ENCODE measurements at regions not wholly inside any gene's neighbourhood (a gene's known extent, or its start where the extent isn't known, plus 50 kb on each side); places are given as distances from the start of the nearest gene placed in this dataset.

DNA sequence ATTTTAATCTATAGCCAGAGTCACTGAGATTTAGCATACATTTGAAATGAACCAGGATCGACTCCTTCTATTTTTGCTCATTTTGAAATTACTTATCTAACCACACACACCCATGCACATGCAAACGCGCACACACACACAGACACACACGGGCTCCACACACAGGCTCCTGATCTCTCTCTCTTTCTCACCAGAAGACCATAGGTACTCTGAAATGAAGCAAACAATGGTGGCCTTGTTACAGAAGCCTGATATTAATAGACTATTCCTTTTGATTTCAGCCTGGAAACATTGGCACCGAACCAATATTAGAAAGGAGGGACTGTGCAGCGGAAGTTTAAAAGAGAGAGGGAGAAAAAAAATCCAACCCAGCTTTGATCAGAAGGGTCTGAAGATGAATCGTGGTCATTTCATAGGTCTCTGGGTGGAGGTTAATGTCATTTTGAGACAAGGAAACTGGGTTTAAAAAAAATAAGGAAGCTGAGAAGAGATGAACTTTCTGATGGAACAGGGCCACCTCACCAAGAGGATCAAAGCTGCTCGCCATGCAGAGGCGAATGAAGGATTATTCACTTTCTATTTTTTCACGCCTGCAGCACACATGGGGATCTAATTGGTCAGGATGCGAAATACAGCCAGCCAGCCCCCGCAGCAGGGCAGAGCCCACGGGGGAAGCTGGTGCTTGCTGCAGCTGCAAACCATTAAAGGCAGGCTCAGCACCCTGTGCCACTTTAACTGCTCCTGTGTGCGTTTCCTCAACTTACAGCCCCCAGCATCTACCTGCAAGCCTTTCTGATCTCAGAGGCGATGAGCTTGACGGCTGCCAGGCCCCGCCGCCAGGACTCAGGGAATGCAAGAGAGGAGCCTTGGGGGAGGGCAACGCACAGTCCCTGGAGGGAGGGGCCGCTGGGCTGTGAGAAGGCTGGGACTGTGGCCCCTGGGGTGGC lies 88.8 kb downstream of the HES1 start:
- POLR2A ChIA-PET: no interaction called here

DNA sequence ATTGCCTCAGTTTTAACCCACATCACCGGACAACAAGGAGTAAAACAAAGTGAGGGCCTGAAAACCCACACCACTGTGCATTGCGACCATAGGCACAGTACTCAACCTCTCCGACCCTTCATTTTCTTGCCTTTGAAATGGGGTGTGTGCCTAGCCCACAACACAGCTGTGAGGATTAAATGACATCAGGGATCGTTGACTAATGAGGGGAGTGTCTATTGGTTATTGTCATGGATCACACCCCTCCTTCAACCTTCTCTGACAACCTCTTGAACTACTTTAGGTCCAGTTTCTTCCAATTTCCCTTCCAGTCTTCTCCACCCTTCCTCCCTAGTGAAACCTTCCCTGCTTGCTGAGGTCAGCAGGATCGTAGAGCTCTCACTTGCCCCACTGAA lies 89.5 kb downstream of the HES1 start:
- POLR2A ChIA-PET: no interaction called here
- CTCF ChIA-PET: interaction anchor here (0.7 to 0.9 kb wide), 2 partner anchors 9 to 23 kb away, joined by 3 read pairs; no protein-coding TSS in a partner anchor
- TF ChIP-seq, protein P1, sequence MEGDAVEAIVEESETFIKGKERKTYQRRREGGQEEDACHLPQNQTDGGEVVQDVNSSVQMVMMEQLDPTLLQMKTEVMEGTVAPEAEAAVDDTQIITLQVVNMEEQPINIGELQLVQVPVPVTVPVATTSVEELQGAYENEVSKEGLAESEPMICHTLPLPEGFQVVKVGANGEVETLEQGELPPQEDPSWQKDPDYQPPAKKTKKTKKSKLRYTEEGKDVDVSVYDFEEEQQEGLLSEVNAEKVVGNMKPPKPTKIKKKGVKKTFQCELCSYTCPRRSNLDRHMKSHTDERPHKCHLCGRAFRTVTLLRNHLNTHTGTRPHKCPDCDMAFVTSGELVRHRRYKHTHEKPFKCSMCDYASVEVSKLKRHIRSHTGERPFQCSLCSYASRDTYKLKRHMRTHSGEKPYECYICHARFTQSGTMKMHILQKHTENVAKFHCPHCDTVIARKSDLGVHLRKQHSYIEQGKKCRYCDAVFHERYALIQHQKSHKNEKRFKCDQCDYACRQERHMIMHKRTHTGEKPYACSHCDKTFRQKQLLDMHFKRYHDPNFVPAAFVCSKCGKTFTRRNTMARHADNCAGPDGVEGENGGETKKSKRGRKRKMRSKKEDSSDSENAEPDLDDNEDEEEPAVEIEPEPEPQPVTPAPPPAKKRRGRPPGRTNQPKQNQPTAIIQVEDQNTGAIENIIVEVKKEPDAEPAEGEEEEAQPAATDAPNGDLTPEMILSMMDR (IDR thresholded peaks at IDR 0.05; ENCODE audit: control extremely low read depth, extremely low read depth, low read depth, missing control alignments): no peak
- DNase-seq (ENCODE audit: extremely low spot score): no peak

More for the DNA sequence above, 88.8 kb downstream of the HES1 start:
- TF ChIP-seq, protein P1 (IDR thresholded peaks at IDR 0.05; ENCODE audit: control extremely low read depth, extremely low read depth, low read depth, missing control alignments): no peak
- CTCF ChIA-PET: interaction anchor here (0.7 to 0.9 kb wide), 2 partner anchors 10 to 22 kb away, joined by 3 read pairs; no protein-coding TSS in a partner anchor
- no peak for DNase-seq (ENCODE audit: extremely low spot score)

DNA sequence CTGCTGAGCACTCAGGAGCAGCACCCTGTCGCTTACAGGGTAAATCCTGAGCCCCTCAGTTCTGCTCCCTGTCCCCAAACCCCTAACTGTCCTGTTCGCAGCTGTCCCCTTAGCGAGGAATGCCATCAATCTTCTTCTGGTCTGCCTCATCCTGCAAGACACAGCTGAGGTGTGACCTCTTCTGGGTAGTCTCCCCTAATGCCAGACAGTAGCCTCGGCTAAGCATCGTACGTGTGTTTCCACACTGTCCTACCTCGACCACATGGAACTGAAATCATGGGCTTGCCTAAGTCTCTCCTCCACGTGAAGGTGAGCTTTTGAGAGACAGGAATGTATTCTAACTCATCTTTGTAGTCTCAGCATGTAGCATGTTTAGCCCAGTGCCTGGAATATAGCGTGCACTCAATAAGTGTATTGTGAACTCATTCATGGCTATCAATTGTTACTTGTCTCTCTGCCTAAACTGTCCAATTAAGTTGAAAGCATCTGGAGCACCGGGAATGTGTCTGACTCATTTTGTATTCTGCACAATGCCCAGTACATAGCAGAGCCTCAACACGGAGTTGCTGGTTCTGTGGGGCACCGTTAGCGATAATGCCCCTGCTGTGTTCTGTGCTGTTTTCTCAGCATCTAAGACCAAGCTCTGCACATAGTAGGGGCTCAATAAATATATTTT lies 90.2 kb downstream of the HES1 start:
- TF ChIP-seq, protein P1 (IDR thresholded peaks at IDR 0.05; ENCODE audit: control extremely low read depth, extremely low read depth, low read depth, missing control alignments): no peak
- ChIA-PET POLR2A (no interaction called here), CTCF (no interaction called here)
- no peak for DNase-seq (ENCODE audit: extremely low spot score)

DNA sequence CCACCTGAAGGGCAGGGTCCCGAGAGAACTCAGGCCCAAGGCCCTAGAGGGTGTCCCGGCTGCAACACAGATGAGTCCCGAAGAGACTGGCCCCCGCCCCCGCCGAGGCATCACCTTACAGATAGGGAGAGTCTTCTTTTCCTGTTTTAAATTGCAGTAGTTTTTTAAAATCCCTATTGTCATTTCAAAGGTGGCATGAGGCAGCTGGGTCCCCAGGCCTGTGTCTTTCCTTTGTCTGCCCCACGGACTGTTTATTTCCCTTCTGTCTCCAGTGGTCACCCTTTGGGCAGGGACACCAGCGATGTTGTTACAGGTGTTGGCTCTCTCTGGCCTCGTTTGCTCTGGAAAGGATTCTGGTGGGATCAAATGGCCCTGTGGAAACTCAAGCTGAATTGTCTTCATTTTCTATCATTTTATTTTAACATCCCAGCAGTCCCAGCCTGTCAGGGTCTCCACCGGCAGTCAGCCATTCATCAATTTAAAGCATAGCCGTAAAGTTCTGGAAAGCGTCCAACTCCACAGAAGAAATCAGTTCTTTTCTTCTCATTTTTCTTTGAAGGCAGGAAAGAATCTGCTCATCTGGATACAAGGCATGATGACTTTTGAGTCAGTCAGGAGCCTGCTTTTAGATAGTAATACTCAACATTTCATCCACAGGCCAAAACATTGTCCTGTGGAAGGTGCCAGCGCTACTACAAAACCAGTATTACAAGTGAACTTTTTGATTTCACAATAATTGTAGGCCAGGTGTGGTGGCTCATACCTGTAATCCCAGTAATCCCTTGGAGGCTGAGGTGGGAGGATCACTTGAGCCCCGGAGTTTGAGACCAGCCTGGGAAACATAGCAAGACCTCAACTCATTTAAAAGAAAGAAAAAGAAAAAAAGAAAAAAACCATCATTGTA lies 96.2 kb downstream of the HES1 start:
- CTCF ChIA-PET: interaction anchor here (1.0 kb wide), 1 partner anchor 12 kb away, joined by 3 read pairs; no protein-coding TSS in a partner anchor
- TF ChIP-seq, protein P1 (IDR thresholded peaks at IDR 0.05; ENCODE audit: control extremely low read depth, extremely low read depth, low read depth, missing control alignments): no peak
- DNase-seq (ENCODE audit: extremely low spot score): no peak
- POLR2A ChIA-PET: no interaction called here

DNA sequence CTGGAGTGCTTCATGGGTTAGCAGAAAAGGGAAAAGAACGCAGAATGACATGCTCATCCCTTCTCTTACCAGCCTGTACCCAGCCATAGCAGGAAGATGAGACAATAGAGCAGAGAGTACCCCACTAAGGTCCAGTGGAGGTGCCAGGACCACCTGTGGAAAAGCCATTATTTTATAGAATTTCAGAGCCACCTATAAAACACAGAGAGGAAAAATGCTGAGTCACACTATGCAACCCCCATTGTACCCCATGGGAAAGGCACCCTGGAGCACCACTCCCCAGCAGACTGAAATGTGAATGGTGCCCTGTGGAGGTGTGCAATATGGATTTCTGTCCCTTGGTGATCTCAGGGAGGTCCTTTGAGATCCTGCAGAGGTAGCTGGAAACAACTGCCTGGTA lies 97.2 kb downstream of the HES1 start:
- TF ChIP-seq, protein P1 (IDR thresholded peaks at IDR 0.05; ENCODE audit: control extremely low read depth, extremely low read depth, low read depth, missing control alignments): no peak
- CTCF ChIA-PET: no interaction called here
- DNase-seq (ENCODE audit: extremely low spot score): no peak
- POLR2A ChIA-PET: no interaction called here

DNA sequence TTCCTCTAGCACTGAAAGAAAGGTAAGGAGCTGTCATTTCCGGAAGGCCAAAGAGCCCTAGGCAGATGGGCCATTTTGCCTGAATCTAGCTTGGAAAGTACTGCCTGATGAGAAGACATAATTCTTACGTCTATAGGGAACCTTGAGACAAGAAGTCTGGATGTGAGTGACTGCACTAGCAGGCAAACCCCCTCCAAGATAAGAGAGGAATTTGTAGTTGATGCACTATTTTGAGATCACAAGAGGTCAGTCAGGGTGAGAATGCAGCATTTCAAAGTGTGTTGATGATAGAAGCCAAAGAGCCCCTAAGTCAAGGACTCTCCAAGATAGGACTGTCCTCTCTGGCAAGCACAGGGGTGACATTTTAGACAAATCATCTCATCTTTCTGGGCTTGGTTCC lies 99.2 kb downstream of the HES1 start:
- CTCF ChIA-PET: interaction anchor here (1.2 kb wide), 1 partner anchor 10 kb away, joined by 3 read pairs; no protein-coding TSS in a partner anchor

More for the DNA sequence above, 99.2 kb downstream of the HES1 start:
- no peak for DNase-seq (ENCODE audit: extremely low spot score)
- TF ChIP-seq, protein P1 (IDR thresholded peaks at IDR 0.05; ENCODE audit: control extremely low read depth, extremely low read depth, low read depth, missing control alignments): no peak
- POLR2A ChIA-PET: no interaction called here
